Right lobe of liver (tissue), 4 donors: ENCODE measurements at regions not wholly inside any gene's neighbourhood (a gene's known extent, or its start where the extent isn't known, plus 50 kb on each side); places are given as distances from the start of the nearest gene placed in this dataset.

ENCODE experiments used
- POLR2A ChIP-seq: fragments of 450-650 bp; IDR thresholded peaks from one replicate; pipeline ENCODE4 v1.6.1; 2017; ENCODE audit warnings: antibody characterized with exemption, mild to moderate bottlenecking
- TF ChIP-seq, protein P1 (sequence below), 4 donors: fragments of 200-600 bp in 3 of 4; fragments of 450-650 bp in 1 of 4; IDR thresholded peaks; one replicate each; pipeline versions ENCODE4 v1.5.1 to v1.8.0; 2016 to 2022; ENCODE audit warnings: antibody characterized with exemption in 4 of 4, mild to moderate bottlenecking in 2 of 4
- donor health status: DM: no; HTN: no; CAD: no.
- donor health status: DM: no; HTN: no; CAD: no.
- donor health status: DM: no; HTN: yes; CAD: no.

DNA sequence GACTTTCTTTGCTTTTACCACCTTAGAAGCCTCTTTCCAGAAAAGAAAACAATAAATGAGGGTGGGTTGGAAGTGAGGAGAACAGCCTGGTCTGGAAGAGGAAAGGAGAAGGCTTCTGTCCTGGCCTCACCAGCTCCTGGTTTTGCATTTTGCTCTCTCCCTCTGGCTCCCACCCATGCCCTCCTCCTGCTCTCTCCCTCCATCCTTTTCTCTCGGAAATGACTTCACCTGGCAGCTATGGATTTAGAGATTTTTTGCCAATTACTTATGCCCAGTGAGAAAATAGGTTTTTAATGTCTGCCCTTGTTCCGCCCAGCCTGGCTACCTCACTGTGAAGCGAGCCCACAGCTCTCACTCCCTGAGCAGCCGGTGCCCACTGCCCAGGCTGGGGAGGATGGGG is 77.9 kb upstream of the NTRK3 start:
- no peak for TF ChIP-seq POLR2A
- TF ChIP-seq, protein P1, sequence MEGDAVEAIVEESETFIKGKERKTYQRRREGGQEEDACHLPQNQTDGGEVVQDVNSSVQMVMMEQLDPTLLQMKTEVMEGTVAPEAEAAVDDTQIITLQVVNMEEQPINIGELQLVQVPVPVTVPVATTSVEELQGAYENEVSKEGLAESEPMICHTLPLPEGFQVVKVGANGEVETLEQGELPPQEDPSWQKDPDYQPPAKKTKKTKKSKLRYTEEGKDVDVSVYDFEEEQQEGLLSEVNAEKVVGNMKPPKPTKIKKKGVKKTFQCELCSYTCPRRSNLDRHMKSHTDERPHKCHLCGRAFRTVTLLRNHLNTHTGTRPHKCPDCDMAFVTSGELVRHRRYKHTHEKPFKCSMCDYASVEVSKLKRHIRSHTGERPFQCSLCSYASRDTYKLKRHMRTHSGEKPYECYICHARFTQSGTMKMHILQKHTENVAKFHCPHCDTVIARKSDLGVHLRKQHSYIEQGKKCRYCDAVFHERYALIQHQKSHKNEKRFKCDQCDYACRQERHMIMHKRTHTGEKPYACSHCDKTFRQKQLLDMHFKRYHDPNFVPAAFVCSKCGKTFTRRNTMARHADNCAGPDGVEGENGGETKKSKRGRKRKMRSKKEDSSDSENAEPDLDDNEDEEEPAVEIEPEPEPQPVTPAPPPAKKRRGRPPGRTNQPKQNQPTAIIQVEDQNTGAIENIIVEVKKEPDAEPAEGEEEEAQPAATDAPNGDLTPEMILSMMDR (IDR thresholded peaks at IDR 0.05), result no peak
